WTC11 (cell line): ENCODE measurements at regions not wholly inside any gene's neighbourhood (a gene's known extent, or its start where the extent isn't known, plus 50 kb on each side); places are given as distances from the start of the nearest gene placed in this dataset.

Source experiments
- FOXK1 ChIP-seq: sonication (generic); formaldehyde crosslinking; IDR thresholded peaks from 2 replicates; pipeline ENCODE4 v1.8.0; 2022; ENCODE audit warnings: mild to moderate bottlenecking, moderate library complexity, missing genetic modification reagents
- TEAD4 ChIP-seq: sonication (generic); formaldehyde crosslinking; IDR thresholded peaks from 2 replicates; pipeline ENCODE4 v1.8.0; 2022; ENCODE audit warnings: mild to moderate bottlenecking, missing genetic modification reagents
- ZNF219 ChIP-seq: sonication (generic); formaldehyde crosslinking; IDR thresholded peaks from 2 replicates; pipeline ENCODE4 v1.8.0; 2023; ENCODE audit warnings: missing genetic modification reagents, mild to moderate bottlenecking, borderline replicate concordance
- TF ChIP-seq, protein P1 (sequence below): fragments of 200-600 bp; IDR thresholded peaks from 2 replicates; pipeline ENCODE4 v1.8.0; 2022; ENCODE audit warnings: antibody characterized with exemption
- TF ChIP-seq, protein P2 (sequence below): sonication (generic); formaldehyde crosslinking; IDR thresholded peaks from 2 replicates; pipeline ENCODE4 v1.8.1; 2022; ENCODE audit warnings: mild to moderate bottlenecking, moderate library complexity, missing genetic modification reagents

DNA sequence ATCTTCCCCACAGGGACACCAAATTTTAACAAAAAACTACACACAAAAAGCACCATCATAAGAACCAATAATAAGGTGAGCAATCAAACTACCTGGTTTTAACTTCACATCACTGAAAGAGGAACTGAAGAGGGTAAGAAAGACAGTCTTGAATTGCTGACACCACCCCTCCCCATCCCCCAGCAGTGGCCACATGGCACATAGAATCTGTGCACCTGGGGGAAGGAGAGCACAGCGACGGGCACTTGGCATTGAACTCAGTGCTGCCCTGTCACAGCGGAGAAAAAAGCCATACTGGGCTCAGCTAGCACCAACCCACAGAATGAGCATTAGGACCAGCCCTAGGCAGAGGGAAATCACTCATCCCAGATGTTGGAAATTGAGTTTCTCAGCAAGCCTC, 640.0 kb upstream of the ADGRL2 start:
- TF ChIP-seq ZNF219 (CRISPR knock-in tag) (no peak), TEAD4 (no peak), FOXK1 (CRISPR knock-in tag) (no peak)
- TF ChIP-seq, protein P1, sequence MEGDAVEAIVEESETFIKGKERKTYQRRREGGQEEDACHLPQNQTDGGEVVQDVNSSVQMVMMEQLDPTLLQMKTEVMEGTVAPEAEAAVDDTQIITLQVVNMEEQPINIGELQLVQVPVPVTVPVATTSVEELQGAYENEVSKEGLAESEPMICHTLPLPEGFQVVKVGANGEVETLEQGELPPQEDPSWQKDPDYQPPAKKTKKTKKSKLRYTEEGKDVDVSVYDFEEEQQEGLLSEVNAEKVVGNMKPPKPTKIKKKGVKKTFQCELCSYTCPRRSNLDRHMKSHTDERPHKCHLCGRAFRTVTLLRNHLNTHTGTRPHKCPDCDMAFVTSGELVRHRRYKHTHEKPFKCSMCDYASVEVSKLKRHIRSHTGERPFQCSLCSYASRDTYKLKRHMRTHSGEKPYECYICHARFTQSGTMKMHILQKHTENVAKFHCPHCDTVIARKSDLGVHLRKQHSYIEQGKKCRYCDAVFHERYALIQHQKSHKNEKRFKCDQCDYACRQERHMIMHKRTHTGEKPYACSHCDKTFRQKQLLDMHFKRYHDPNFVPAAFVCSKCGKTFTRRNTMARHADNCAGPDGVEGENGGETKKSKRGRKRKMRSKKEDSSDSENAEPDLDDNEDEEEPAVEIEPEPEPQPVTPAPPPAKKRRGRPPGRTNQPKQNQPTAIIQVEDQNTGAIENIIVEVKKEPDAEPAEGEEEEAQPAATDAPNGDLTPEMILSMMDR, result no peak
- TF ChIP-seq, protein P2, sequence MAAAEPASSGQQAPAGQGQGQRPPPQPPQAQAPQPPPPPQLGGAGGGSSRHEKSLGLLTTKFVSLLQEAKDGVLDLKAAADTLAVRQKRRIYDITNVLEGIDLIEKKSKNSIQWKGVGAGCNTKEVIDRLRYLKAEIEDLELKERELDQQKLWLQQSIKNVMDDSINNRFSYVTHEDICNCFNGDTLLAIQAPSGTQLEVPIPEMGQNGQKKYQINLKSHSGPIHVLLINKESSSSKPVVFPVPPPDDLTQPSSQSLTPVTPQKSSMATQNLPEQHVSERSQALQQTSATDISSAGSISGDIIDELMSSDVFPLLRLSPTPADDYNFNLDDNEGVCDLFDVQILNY (CRISPR knock-in tag), result no peak
